HG03060 (cell line): ENCODE measurements at regions not wholly inside any gene's neighbourhood (a gene's known extent, or its start where the extent isn't known, plus 50 kb on each side); places are given as distances from the start of the nearest gene placed in this dataset.
"Not testable (repeated sequence)": the region's sequence is repeated elsewhere in the genome, so short reads cannot be mapped to it uniquely, and the experiment has no call there.

Experiments
- ATAC-seq: cut with Tn5 transposase; IDR thresholded peaks from one replicate; pipeline ENCODE4 v1.9.1; 2021; ENCODE audit warnings: low read depth, moderate number of reproducible peaks; ENCODE audit not compliant: unreplicated experiment

- no peak for ATAC-seq
These were observed 250.2 kb upstream of the REG3G start for GRCh38 chr2:78775291-78775690.

GRCh38 chr2:78778756-78779510 is 246.6 kb upstream of the REG3G start:
- no peak for ATAC-seq

- no peak for ATAC-seq
These were observed 245.7 kb upstream of the REG3G start for GRCh38 chr2:78779761-78780160.

- no peak for ATAC-seq
These were observed 245.2 kb upstream of the REG3G start for GRCh38 chr2:78780256-78780655.

DNA sequence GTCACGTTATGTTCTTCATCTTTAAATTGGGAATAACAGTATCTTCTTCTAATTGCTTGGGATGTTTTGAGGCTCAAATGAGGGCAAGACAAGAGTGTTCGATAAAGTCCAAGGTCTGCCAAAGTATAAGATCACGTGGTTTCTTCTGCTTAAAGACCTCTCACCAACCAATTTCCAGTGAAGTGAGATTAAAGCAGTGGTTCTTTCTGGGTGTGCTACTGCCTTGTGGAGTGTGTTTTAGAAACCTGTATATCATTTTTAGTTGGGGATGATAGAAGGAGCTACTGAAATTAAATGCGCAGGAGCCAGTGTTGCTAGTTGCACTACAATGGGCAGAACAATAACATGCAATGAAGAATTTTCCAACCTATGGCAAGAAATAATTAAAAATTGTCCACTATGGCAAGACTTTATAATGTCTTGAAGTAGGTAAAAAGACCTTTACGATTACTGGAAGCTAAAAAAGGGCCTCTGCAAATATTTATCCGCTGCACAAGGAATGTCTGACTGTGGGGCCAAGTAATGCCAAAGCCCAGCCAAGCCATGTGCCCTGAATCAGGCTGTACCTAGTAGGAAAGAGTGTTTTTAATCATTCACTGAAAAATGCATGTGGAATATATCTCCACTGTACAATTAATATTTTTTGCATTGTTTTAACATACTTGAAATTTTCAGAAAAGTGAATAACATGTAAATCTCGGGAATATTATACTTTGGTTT is 244.5 kb upstream of the REG3G start:
- ATAC-seq, result no peak

- ATAC-seq, result no peak
These were observed 243.3 kb upstream of the REG3G start for GRCh38 chr2:78782196-78782595.

DNA sequence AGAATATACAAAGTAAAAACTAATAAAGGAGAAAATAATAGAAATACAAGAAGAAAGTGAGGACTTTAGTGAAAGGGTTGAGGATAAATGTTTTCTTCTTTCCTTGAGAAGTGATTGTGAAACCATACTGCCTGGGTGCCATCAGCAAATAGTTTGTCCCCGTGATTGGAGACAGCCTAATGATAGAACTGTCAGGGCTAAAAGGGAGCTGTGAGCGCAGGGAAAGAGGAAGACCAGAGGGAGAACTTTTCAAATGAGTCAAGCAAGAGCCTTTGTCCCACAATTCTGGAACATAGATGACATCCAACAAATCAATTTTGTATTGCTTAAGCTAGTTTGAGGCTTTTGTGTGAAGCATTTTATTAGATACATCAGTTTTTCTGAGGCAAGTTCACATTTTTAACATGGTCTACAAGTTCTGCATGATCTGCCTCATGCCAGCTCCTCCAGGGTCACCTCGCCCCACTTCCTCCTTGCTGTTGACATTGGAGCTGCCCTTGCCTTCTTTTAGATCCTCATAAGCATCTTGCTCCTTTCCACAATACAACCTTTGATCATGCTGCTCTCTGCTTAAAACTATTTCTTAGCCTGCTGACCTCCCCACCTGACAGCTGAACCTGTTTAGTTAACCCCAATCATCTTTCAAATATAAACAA is 213.4 kb upstream of the REG3G start:
- ATAC-seq, result no peak

DNA sequence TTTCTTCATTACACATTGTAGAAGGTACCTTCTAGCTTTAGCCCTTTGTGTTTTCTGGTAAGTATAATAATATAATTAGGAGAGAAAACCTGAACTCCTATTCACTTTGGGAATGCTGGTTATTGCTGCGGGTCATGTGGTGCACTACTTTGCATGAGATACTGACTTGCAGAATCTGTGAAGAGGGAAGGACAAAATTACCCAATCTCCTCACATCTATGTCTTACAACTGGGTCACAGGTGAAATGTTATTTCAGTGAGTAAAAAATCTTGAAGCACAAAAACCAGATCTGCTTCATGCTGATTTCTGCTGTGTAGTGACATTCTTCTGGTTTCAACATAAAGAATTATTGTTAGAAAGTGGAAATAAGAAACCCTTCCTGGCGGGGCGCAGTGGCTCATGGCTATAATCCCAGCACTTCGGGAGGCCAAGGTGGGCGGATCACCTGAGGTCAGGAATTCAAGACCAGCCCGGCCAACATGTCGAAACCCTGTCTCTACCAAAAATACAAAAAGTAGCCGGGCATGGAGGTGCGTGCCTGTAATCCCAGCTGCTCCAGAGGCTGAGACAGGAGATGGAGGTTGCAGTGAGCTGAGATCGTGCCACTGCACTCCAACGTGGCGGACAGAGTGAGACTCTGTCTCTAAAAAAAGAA is 211.0 kb upstream of the REG3G start:
- ATAC-seq, result no peak

DNA sequence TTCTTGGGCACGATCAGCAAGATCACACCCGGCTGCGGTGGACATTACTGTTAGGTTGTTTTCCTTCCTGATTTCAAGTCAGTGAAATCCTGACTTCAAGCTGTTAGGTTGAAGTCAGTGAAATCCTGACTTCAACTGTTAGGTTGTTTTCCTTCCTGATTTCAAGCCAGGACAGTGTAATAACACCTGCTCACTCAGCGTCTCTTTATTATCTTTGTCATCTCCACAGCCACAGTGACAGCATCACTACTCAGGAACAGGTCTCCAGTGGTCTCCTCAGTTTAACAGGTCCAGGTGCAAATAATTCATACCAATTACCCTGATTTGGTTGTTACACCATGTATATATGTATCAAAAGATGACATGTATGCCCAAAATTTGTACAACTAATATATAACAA is 208.1 kb upstream of the REG3G start:
- ATAC-seq, result no peak

DNA sequence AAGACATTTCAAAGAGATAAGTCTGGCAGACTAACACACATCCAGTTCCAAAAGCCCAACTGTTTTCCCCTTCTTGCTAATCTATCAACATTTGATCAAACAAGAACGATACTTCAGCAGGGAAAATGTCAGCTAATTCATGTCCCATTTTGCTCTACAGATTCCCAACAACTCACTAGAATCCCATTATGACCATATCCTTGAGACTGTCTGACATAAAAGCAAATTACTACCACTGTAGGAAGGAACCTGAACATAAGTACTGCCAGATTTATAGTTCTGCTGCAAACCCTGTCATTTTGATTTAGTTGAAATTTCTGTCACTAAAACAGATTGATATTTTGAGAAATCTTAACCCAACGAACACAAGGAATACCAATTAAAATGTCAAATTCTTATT is 193.0 kb upstream of the REG3G start:
- no peak for ATAC-seq

GRCh38 chr2:78839259-78839658 is 186.2 kb upstream of the REG3G start:
- ATAC-seq, result no peak

DNA sequence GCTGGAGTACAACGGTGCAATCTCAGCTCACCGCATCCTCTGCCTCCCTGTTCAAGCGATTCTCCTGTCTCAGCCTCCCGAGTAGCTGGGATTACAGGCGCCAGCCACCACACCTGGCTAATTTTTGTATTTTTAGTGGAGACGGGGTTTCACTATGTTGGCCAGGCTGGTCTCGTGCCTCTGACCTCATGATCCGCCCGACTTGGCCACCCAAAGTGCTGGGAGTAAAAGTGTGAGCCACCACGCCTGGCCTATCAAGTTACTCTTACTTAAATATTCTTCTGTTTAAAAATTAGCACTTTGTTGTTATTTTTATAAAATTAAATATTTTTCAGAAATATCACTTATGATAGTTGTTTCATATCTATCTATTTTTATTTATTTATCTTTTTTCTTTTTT is 185.2 kb upstream of the REG3G start:
- not testable (repeated sequence) for ATAC-seq

DNA sequence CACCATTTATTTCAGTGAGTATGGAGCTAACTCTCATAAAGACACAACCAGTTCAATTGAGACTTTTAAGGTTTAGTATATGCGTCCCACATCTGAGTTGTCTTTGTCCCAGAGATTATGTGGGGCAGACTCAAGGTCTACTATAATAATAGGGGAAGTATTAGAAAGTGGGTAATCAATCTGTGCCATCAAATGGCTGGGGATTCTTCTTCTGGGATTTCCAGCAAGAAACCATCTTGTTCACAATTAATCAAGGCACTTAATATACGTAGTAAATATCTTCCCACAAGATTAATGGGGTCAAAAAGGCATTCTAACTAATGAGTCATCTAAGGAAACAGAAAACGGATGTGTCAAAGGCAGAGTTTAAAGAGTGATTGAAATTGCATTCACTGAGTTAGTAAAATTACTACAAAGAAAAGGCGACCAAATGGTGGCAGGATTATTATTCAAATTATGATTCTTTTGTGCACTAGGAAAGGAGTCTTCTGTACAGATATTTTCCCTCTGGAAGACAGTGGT is 179.8 kb upstream of the REG3G start:
- no peak for ATAC-seq

DNA sequence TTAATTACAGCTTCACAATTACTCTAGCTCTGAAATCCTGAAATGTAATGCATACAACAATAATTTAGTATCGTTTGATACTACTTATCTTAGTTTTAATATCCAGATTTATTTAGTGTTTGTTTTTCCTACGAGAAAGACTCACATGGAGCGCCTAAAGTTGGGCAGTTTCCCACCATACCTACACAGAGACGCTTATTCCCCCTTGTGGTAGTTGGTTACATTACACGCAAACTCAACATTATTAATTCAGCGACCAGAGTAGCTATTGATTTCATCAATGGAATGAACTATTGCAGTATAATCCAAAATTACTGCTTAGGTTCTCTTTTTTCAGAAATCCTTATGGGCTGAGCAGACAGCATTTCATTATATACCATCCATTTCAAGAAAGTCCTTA is 164.0 kb upstream of the REG3G start:
- ATAC-seq, result no peak

DNA sequence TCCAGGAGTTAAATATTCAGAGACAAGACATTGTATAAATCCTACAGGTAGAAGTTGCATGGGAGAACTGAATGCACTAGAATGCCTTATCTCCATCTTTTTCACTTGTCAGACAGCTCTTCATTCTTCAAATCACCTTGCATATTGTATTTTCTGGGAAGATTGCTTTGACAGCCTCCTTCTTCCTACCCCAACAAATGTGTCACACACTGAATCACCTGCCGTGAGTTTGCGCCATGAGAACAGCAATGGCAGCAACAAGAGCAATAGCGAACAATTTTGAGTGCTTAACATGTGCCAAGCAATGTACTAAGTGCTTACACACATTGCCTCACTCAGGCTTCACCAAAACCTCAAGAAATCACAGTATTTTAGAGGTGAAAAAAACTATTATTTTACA is 161.3 kb upstream of the REG3G start:
- ATAC-seq, result no peak

DNA sequence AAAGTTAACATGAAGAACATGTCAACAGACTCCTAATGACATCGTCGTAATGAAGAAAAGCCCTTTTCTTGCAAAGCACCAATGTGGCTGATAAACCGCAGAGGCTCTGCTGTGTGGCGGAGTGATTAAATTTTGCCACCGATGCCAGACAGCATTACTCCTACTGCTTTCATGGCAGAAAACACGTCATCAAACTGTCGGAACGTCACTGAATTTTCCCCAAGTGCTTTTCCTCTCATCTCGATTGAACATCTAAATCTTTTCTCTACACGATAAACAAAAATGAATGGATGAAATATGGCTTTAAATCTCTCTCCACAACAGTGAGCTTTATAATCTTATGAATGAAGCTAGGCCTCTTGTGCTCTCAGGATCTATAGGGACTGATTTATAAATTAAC is 159.8 kb upstream of the REG3G start:
- ATAC-seq, result no peak

- ATAC-seq, result no peak
These were observed 155.0 kb upstream of the REG3G start for GRCh38 chr2:78870343-78870967.

DNA sequence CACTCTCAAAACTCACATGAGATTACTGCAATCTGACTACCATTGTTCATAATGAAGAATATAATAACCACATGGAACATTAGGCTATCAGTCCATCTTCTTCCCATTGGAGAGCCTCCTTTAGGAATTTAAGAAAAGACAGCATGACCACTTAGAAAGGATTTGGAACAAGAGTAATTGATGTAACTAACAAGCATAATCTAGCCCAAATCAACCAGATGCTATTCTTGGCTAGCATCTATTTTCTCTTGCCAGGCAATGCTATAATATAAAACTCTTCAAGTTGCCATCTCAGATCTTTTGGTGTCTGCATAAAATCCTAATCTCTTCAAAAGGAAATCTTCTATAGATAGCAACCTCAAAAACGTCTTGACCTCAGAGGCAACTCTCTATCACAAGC is 152.0 kb upstream of the REG3G start:
- no peak for ATAC-seq

DNA sequence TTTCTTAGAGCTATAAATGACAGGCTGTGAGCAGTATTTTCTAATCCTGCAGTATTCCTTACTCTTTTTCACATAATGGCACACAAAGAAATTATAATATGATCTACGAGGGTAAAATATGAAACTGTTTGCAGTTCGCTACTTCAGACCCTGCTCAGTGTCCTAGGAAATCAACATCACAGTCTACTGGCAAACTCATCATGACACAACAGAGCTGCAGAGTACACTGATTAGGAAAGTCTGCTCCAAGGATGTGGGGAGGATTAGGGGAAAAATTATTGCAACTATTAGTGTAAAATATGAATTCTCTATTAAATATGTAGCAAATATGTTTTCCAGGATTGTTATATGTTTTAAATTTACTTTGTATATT is 149.2 kb upstream of the REG3G start:
- no peak for ATAC-seq

DNA sequence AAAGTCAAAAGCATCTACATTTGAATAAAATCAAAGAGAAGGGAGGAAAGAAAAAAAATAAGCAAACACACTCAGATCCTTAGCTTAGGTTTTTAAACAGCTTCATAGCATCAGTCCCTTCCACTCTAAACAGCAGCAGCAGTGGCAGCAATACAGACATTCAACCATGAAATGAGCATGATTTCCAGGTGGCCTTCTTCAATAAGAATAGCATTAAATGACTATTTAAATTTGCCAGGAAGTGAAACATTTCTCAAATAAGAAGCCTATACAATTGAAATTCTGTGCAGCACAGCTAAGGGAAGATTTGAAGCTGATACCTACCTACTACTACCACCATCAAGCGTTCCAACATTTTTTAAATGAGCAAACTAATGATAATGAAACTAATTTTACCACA is 138.1 kb upstream of the REG3G start:
- no peak for ATAC-seq

DNA sequence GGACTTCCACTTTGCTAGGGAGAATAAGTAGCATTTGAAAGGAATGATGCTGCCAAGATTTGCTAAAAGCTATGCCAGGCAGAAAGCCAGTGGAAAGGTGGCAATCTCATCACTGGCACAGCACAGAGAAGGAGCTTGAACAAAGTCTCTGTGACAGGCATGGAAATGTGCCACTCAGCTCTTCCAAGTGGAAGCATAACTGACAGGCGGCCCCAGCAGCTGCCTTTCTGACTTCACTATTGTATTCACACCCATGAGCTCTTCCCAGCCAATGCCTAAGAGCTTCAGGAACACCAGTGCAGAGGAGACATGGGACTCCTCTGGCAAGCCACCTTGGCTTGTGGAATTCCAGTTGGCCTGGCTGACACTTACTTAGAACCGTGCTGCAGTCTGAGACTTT is 134.6 kb upstream of the REG3G start:
- ATAC-seq, result no peak
